Astrocyte of the spinal cord (primary cell): ENCODE measurements at regions not wholly inside any gene's neighbourhood (a gene's known extent, or its start where the extent isn't known, plus 50 kb on each side); places are given as distances from the start of the nearest gene placed in this dataset.

Source experiments
- DNase-seq: peaks from one replicate; pipeline ENCODE4 v3.0.0; 2011; ENCODE audit warnings: low read depth, low spot score
- H3K4me3 ChIP-seq: 2 replicates; pipeline ENCODE4 v1.5.1; 2011; ENCODE audit warnings: low read depth, mild to moderate bottlenecking, low read length, moderate library complexity
- in situ Hi-C: cut with HindIII; loops from 2 replicates; pipeline ENCODE4 v1.10.0; 2017; ENCODE audit warnings: low sequenced_read_pairs
- TF ChIP-seq, protein P1 (sequence below): IDR thresholded peaks from 2 replicates; pipeline ENCODE4 v1.5.1; 2012; ENCODE audit warnings: low read depth, mild to moderate bottlenecking, low read length, inconsistent platforms

DNA sequence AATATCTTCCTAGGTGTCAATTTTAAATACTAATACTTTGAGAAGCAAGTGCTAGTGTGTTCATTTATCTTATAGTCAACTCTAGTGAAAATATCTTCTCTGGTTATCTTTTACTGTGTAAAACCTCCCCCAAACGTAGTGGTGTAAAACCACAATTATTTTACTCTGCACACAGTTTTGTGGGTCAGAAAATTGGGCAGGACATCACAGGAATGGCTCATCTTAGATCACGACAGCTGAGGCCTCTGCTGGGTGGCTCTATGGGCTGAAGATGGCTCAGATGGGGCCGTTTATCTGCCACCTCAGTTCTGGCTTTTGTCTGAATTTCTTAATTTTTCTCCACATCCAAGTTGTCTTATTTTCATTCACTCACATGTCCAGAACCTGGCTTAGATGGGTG lies 457.2 kb upstream of the ACTBL2 start:
- in situ Hi-C loops: no loop called here
- H3K4me3 ChIP-seq: no peak overlapping the region
- no peak for DNase-seq
- TF ChIP-seq, protein P1, sequence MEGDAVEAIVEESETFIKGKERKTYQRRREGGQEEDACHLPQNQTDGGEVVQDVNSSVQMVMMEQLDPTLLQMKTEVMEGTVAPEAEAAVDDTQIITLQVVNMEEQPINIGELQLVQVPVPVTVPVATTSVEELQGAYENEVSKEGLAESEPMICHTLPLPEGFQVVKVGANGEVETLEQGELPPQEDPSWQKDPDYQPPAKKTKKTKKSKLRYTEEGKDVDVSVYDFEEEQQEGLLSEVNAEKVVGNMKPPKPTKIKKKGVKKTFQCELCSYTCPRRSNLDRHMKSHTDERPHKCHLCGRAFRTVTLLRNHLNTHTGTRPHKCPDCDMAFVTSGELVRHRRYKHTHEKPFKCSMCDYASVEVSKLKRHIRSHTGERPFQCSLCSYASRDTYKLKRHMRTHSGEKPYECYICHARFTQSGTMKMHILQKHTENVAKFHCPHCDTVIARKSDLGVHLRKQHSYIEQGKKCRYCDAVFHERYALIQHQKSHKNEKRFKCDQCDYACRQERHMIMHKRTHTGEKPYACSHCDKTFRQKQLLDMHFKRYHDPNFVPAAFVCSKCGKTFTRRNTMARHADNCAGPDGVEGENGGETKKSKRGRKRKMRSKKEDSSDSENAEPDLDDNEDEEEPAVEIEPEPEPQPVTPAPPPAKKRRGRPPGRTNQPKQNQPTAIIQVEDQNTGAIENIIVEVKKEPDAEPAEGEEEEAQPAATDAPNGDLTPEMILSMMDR: no peak

DNA sequence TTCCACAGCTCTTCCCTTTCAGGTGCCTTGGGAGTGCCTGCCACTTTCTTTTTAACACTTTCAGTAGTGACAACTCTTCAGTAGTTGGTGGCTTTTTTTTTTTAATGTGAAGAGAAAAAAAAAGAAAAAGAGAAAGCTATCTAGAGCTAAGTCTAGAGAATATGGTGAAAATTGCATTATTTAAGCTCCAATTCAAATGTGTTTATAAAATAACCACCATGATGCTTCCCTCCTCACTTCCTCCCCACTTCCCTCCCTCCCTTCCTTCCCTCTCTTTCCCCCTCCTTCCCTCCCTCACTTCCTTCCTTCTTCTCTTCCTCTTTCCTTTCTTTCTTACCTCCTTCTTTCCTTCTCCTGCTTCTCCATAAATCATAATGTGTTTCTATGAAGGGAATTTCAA lies 456.7 kb upstream of the ACTBL2 start:
- TF ChIP-seq, protein P1: no peak
- in situ Hi-C loops: no loop called here
- no peak for DNase-seq
- H3K4me3 ChIP-seq: no peak overlapping the region

DNA sequence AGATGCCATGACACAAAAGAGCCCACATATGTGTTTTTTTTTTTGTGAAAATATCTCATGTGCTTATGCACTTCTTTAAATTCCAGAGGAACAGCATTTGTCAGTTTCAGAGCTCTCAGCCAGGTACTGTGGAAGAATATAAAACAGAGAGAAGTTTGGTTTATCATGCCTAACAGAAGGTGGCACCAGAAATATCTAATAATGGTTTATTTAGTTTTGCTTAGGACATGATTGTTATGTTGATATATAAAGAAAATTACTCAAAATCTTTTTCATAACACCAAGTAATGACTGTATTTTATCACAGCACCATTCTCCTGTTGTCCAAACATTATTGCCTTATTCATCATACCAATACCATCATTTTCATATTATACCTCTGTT lies 455.6 kb upstream of the ACTBL2 start:
- TF ChIP-seq, protein P1: no peak
- DNase-seq: no peak
- in situ Hi-C loops: no loop called here
- H3K4me3 ChIP-seq: no peak overlapping the region

DNA sequence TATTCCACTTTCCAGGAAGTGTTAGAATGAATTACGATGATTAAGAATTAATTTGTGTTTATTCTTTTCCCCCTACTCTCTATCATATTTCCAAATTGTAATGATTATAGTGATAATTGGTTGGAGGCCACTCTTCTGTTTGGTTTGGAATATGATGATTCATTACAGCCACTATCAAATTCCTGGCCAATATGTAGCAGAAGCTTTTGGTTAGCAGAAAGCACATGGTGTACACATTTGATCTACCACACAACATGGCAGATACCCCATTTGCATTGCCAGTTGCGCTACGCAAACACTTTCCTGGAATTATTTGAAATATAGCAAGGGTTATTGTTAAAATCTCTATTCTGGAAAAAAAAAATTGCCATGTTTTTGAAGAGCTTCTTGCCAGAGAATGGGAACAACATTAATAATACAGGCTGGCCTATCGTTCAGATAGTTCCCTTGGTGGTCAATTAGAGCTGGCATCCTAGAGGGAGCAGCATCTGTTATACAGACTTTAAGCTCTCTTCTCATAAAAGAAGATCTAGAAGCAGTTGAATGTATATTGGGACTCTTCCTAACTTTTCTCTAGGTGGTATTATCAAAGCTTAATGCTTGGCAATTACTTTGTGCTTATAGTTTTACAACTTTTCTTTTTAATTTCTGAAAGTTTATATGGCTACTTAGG lies 455.0 kb upstream of the ACTBL2 start:
- no peak for DNase-seq
- TF ChIP-seq, protein P1: no peak
- in situ Hi-C loops: no loop called here
- H3K4me3 ChIP-seq: no peak overlapping the region

DNA sequence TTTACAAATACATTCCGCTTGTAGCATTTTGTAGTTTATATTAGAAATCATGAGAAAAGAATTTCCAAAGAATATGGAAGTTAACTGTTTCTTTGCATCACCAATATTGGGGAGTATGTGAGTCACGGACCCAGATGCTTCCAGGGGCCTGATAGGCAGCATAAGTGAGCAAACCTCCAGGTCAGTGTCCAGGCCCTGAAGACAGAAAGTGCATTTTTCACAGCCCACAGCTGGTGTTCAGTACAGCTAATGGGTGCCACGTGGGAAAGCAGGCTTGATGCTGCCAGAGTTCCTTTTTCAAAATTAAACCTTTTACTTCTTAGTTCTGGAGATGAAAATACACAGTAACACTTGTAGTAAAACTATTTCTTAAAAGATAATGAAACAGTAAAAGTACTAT lies 454.4 kb upstream of the ACTBL2 start:
- DNase-seq: no peak
- TF ChIP-seq, protein P1: no peak
- in situ Hi-C loops: no loop called here
- H3K4me3 ChIP-seq: no peak overlapping the region

DNA sequence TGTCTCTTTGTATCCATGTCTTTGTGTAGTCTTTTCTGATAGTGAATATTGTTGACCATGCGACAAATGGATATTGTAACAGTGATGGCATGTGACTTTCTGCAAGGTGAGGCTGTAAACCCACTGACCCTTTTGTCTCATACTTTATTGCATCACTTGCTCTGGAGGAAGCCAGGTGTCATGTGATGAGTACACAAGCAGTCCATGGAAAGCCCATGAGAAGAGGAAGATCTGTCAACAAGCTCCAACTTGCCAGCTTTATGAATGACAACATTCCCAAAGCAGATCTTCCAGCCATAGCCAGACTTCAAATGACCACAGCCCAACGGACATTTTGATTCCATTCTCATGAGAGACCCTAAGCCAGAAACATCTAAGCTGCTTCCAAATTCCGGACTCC lies 450.1 kb upstream of the ACTBL2 start:
- DNase-seq: no peak
- H3K4me3 ChIP-seq: no peak overlapping the region
- TF ChIP-seq, protein P1: no peak
- in situ Hi-C loops: no loop called here
